Activated naive CD4-positive, alpha-beta T cell treated with anti-CD3 and anti-CD28 coated beads, Interleukin-2, amount 50 U/mL, for 72 hours (primary cell): ENCODE measurements at regions not wholly inside any gene's neighbourhood (a gene's known extent, or its start where the extent isn't known, plus 50 kb on each side); places are given as distances from the start of the nearest gene placed in this dataset.
"Not testable (repeated sequence)": the region's sequence is repeated elsewhere in the genome, so short reads cannot be mapped to it uniquely, and the experiment has no call there.

Source experiments
- ATAC-seq, 2 donors: fragments of 150-1000 bp; cut with Tn5 transposase; 2 replicates each; pipeline ENCODE4 v1.10.0; 2021; ENCODE audit warnings: mild to moderate bottlenecking in 2 of 2, moderate library complexity in 2 of 2
- DNase-seq, 2 donors: peaks; one replicate each; pipeline ENCODE4 v3.0.0; 2021 to 2022; ENCODE audit warnings: low spot score in 2 of 2
- H3K27ac Mint-ChIP-seq, 2 donors: one replicate each; pipeline ENCODE4 v1.8.0; 2022; ENCODE audit warnings: mild to moderate bottlenecking in 2 of 2, mixed read lengths in 2 of 2
- H3K36me3 Mint-ChIP-seq, 2 donors: one replicate each; pipeline ENCODE4 v1.8.0; 2022; ENCODE audit warnings: mixed read lengths in 2 of 2
- H3K9me3 Mint-ChIP-seq, 2 donors: one replicate each; pipeline ENCODE4 v1.8.0; 2022; ENCODE audit warnings: mixed read lengths in 2 of 2

DNA sequence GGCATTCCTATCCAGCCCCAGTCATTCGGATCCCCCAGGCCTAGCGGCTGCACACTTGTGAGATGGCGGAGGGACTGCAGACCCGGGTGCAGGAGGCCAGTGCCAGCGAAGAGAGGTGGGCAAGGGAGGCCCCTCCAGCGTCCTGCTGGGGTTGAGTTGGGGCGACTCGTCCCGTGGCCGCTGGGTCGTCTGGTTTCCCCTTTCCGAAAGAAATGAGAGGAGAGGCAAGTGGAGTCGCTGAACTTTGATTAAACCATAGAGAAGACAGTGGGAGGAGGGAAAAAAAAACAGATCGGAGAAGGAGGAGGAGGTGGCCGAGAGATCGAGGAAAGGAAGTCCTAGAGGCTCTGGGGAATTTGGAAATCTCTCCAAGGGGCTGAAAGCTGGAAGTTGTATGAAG lies 465.2 kb upstream of the ZNG1F start:
- H3K36me3 Mint-ChIP-seq = peaks cover 0 to 15% of the 10 kb centered on the region in 2 donors
- ATAC-seq, DNase-seq: not testable (repeated sequence)
- H3K9me3 Mint-ChIP-seq = peaks cover 0 to 11% of the 10 kb centered on the region in 2 donors
- H3K27ac Mint-ChIP-seq = peak overlapping the region in 1 of 2 donors; percentile 18

DNA sequence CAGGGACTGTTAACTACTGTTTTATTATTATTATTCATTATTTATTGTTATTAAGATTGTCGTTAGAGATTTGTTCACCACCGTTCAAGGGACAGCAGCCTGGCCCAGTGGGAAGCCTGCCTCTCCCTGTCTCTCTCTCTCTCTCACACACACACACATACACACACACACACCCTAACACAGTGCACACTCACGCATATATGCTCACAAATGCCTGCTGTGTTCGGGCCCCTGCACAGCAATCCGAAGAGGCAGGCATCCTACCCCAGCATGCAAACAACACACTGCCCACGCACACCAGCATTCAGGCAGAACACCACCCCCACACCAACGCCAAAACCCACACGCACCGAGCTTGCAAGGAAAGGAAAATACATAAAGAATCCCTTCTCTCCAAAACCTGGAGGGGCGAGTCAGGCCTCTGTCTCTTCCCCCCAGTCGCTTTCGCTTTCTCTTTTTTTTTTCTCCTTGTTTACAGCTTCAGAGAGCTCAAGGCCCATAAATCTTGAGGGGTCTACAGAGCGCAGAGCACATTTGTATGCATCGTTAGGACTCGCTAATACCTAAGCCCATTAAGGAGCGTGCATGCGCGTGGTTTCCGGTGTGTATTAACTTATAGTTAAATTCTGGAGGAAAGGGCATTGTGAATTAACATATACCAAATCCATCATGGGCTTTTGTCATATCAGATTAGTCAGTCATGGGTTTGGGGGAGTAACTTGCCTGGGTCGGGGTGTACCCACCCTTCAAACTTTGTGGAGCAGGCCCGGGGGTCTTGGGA lies 464.6 kb upstream of the ZNG1F start:
- peak overlapping the region in 1 of 2 donors; percentile 18 for H3K27ac Mint-ChIP-seq

DNA sequence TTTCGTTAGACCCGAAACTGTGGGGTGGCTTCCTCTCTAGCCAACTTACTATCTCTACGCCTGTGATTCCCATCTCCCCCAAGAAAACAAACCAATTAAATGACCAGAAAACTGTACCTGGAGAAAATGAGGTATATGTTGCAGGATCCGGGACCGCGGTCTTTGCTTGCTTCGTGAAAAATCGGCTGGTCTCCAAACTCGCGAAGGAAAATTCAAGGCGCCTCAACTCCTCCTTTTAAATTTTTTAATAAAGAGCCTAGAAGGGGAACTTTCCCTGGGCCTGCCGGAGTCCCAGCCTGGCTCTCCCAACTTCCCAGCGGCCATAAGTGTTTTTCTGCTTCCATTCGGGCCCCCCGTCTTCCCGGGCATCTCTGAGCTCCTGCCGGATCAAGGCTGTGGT lies 463.7 kb upstream of the ZNG1F start:
- DNase-seq, H3K27ac Mint-ChIP-seq, H3K36me3 Mint-ChIP-seq, ATAC-seq, H3K9me3 Mint-ChIP-seq: not testable (repeated sequence)

More for the DNA sequence above, 464.6 kb upstream of the ZNG1F start:
- ATAC-seq, H3K36me3 Mint-ChIP-seq, H3K9me3 Mint-ChIP-seq, DNase-seq: not testable (repeated sequence)

DNA sequence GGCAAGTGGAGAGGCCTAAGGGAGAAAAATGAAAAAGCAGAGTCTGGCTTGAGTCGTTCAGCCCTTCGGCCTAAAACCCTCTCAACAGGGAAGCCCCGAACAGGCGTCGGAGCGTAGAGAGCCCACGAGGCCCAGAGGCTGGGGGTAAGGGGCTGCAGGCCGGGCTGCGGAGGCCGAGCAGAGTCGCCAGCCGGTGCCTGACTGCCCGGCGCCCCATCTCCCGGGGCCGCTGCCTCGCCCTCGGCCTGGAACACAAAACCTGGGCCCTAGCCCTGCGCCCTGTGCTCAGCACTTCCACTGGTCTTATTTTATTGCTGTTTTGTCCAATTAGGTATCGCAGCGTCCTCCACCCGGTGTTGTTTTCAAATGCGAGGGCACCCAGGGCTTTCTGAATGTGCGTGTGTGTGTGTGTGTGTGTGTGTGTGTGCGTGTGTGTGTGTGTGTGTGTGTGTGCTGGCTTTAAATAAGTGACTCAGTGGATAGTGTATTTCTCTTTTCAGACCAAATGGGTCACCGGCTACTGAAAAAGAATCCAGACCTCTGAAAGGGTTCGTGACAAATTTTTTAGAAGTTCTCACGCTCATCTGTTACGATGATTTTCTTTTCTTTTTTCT lies 463.1 kb upstream of the ZNG1F start:
- ATAC-seq, H3K27ac Mint-ChIP-seq, H3K36me3 Mint-ChIP-seq, DNase-seq, H3K9me3 Mint-ChIP-seq: not testable (repeated sequence)

DNA sequence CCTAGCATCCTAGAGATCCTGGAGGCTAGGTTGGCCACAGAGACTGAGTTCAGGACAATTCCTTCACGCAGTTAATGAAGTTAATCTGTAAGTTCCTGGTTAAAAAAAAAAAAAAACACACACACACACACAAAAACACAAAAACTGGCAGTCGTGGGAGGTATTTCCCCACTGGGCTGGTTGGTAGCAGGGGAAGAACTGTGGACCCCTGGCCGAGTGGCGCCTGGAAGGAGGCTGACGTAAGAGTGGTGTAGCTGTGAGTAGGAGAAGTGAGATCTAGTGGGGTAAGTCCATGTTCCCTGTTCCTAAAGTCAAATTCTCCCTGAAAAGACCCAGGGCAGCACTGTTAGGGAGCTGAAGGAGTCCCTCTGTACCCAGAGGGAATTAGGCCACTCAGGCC lies 461.0 kb upstream of the ZNG1F start:
- not testable (repeated sequence) for H3K36me3 Mint-ChIP-seq, H3K27ac Mint-ChIP-seq, ATAC-seq, H3K9me3 Mint-ChIP-seq, DNase-seq

DNA sequence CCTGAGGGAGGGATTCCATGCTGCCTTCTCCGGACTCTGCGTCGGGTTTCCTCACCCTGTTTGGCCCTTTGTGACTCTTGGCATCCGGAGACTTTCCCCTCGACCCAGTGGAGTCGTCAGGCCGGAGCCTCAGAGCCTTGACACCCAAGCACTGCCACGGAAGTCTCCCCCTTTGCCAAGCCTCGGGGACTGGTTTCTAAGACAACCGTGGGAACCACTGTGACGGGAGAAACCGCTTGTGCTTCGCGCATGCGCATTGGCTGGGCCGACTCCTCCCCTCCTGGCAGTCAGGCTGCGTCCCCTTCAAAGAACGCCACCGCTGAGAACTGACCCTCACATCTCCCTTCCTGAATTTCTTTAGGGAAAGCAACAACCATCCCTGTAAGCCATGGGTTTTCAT lies 459.4 kb upstream of the ZNG1F start:
- H3K36me3 Mint-ChIP-seq, H3K9me3 Mint-ChIP-seq, H3K27ac Mint-ChIP-seq, DNase-seq: not testable (repeated sequence)
- ATAC-seq = peak in 1 of 2 donors; percentile 51

DNA sequence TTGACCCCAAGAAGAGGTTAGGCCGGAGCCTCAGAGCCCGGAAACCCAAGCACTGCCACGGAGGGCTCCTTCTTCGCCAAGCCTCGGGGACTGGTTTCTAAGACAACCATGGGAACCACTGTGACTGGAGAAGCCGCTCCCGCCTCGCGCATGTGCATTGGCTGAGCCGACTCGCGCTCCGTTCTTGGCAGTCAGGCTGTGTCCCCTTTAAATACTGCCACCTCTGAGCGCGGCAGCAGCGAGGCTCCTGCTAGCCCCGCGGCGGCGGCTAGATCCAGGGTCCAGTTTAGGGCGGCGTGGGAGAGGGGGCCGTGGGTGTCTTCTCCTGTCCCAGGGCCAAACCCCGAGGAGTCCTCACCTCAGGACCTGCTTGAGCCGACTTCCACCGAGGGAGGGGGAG lies 457.1 kb upstream of the ZNG1F start:
- not testable (repeated sequence) for H3K9me3 Mint-ChIP-seq, DNase-seq, H3K27ac Mint-ChIP-seq, H3K36me3 Mint-ChIP-seq, ATAC-seq

DNA sequence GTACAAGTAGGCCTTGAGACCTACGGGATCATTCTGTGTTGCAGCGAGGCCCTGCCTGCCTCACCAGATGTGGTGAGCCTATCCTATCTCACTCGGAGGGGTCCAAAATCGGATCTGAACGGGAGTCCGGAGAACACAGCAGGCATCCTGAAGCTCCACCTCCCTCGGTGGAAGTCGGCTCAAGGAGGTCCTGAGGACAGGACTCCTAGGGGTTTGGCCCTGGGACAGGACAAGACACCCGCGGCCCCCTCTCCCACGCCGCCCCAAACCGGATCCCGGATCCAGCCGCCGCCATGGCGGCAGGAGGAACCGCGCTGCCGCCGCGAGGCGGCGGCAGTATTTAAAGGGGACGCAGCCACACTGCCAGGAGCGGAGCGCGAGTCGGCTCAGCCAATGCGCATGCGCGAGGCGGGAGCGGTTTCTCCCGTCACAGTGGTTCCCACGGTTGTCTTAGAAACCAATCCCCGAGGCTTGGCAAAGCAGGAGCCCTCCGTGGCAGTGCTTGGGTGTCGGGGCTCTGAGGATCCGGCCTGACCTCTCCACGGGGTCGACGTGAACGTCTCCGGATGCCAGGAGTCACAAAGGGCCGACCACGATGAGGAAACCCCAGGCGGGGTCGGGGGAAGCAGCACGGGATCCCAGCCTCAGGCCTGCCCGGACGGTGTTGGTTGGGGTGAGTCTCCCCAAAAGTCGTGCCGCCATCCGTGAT lies 454.6 kb upstream of the ZNG1F start:
- peak; percentile 91 to 100 for ATAC-seq
- peak overlapping the region in 1 of 2 donors; percentile 79 for H3K27ac Mint-ChIP-seq
- not testable (repeated sequence) for H3K36me3 Mint-ChIP-seq

DNA sequence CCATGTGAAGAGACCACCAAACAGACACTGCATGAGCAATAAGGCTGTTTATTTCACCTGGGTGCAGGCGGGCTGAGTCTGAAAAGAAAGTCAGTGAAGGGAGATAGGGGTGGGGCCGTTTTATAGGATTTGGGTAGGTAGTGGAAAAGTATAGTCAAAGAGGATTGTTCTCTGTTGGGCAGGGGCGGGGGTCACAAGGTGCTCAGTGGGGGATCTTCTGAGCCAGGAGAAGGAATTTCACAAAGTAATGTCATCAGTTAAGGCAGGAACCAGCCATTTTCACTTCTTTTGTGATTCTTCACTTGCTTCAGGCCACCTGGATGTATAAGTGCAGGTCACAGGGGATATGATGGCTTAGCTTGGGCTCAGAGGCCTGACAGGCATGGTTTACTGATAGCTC lies 444.6 kb upstream of the ZNG1F start:
- H3K9me3 Mint-ChIP-seq, ATAC-seq, H3K36me3 Mint-ChIP-seq, H3K27ac Mint-ChIP-seq, DNase-seq: not testable (repeated sequence)

More for the DNA sequence above, 454.6 kb upstream of the ZNG1F start:
- peak; percentile 33 to 89 for DNase-seq
- not testable (repeated sequence) for H3K9me3 Mint-ChIP-seq

DNA sequence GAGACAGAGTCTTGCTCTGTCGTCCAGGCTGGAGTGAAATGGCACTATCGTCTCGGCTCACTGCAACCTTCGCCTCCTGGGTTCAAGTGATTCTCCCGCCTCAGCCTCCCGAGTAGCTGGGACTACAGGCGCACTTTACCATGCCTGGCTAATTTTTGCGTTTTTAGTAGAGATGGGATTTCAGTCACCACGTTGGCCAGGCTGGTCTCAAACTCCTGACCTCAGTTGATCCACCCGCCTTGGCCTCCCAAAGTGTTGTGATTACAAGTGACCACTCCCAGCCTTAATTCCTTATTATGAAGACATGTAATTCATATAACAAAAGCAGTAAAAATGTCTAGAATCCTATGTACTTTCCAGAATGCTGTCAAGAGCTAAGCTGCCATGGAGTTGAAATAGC lies 434.5 kb upstream of the ZNG1F start:
- not testable (repeated sequence) for H3K36me3 Mint-ChIP-seq, H3K9me3 Mint-ChIP-seq, H3K27ac Mint-ChIP-seq, DNase-seq, ATAC-seq

DNA sequence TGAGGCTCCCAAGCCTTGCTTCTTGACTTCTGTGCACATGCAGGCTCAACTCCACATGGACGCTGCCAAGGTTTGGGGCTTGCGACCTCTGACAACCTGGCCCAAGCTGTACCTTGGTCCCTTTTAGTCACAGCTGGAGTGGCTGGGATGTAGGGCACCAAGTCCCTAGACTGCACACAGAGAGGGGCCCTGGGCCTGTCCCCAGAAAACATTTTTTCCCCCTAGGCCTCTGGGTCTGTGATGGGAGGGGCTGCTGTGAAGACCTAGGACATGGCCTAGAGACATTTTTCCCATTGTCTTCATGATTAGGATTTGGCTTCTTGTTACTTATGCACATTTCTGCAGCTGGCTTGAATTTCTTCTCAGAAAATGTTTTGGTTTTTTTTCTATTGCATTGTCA lies 430.1 kb upstream of the ZNG1F start:
- not testable (repeated sequence) for H3K9me3 Mint-ChIP-seq, H3K36me3 Mint-ChIP-seq, DNase-seq, H3K27ac Mint-ChIP-seq, ATAC-seq

DNA sequence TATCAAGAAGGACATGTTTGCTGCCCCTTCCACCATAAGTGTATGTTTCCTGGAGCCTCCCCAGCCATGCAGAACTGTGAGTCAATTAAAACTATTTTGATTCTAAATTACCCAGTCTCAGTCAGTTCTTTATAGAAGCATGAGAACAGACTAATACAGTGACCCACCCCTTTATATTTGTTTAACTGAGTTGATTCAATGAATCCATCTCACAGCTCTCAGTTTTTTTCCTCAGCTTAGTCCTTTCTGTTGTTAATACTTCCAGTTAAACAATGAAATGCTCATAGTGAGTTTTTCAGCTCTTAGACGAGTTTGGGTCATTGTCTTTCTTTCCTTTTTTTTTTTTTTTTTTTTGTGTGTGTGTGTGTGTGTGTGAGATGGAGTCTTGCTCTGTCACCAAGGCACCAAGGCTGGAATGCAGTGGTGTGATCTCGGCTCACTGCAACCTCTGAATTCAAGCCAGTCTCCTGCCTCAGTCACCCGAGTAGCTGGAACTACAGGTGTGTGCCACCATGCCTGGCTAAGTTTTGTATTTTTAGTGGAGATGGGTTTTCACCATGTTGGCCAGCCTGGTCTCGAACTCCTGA lies 417.9 kb upstream of the ZNG1F start:
- ATAC-seq, H3K9me3 Mint-ChIP-seq, H3K36me3 Mint-ChIP-seq, DNase-seq, H3K27ac Mint-ChIP-seq: not testable (repeated sequence)

DNA sequence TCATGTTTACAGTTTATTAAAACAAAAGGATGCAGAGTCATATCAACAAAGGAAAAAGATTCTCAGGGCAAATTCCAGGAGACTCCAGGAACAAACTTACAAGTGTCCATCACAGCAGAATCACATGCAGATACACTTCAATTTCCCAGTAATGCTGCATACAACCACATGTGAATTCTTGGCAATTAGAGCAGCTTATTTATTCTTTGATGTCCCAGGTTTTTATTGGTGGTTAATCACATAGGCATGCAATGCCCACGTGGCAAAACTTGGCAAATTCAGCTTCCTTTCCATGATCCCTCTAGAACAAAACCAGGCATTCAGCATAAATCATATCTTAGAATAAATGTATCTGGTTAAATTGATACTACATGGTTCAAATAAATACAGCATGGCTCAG lies 376.5 kb upstream of the ZNG1F start:
- not testable (repeated sequence) for H3K27ac Mint-ChIP-seq, ATAC-seq, H3K9me3 Mint-ChIP-seq, H3K36me3 Mint-ChIP-seq, DNase-seq
